HCT116 (cell line): ENCODE measurements at regions not wholly inside any gene's neighbourhood (a gene's known extent, or its start where the extent isn't known, plus 50 kb on each side); places are given as distances from the start of the nearest gene placed in this dataset.

Experiments
- CTCF ChIP-seq, 3 experiments: fragments of 200-600 bp in 1 of 3; sonication (generic) in 1 of 3; IDR thresholded peaks in 2 of 3; conservative IDR thresholded peaks in 1 of 3; 2 replicates each; pipeline ENCODE4 v1.5.1; 2012 to 2017; ENCODE audit warnings: low read depth in 2 of 3, low read length in 2 of 3, antibody characterized with exemption in 1 of 3, borderline replicate concordance in 1 of 3, control low read depth in 1 of 3, mild to moderate bottlenecking in 1 of 3, mixed read lengths in 1 of 3, mixed run types in 1 of 3, moderate library complexity in 1 of 3; ENCODE audit not compliant: insufficient read depth in 1 of 3
- MAX ChIP-seq: IDR thresholded peaks from 2 replicates; pipeline ENCODE4 v1.6.1; 2012
- POLR2A ChIP-seq: IDR thresholded peaks from 2 replicates; pipeline ENCODE4 v1.7.0; 2011; ENCODE audit warnings: borderline replicate concordance; ENCODE audit not compliant: insufficient read depth, insufficient read length; ENCODE audit errors: extremely low read depth
- POLR2AphosphoS5 ChIP-seq: IDR thresholded peaks from 2 replicates; pipeline ENCODE4 v1.6.1; 2011; ENCODE audit warnings: mild to moderate bottlenecking, low read depth, low read length, moderate library complexity
- SRF ChIP-seq: IDR thresholded peaks from 2 replicates; pipeline ENCODE4 v1.6.1; 2012; ENCODE audit warnings: low read depth
- YY1 ChIP-seq: IDR thresholded peaks from 2 replicates; pipeline ENCODE4 v1.6.1; 2011; ENCODE audit warnings: low read length, low read depth, moderate library complexity, mild to moderate bottlenecking; ENCODE audit not compliant: insufficient replicate concordance; ENCODE audit errors: extremely low read depth

- TF ChIP-seq CTCF (IDR thresholded peaks at IDR 0.05 in 2 of 3, conservative IDR thresholded peaks at IDR 0.05 in 1 of 3; ENCODE audit: borderline replicate concordance in 1 of 3, insufficient read depth in 1 of 3, low read depth in 2 of 3, low read length in 2 of 3) (no peak), POLR2AphosphoS5 (no peak), POLR2A (no peak), SRF (no peak), YY1 (no peak), MAX (no peak)
These were observed 461.7 kb downstream of the TLE1 start for GRCh38 chr9:81227507-81228245.
